Stimulated activated naive CD8-positive, alpha-beta T cell treated with anti-CD3 and anti-CD28 coated beads, Interleukin-15, amount 100 ng/mL, for 72 hours (primary cell): ENCODE measurements at regions not wholly inside any gene's neighbourhood (a gene's known extent, or its start where the extent isn't known, plus 50 kb on each side); places are given as distances from the start of the nearest gene placed in this dataset.
"Not testable (repeated sequence)": the region's sequence is repeated elsewhere in the genome, so short reads cannot be mapped to it uniquely, and the experiment has no call there.

ENCODE experiments used
- ATAC-seq: fragments of 150-1000 bp; cut with Tn5 transposase; 2 replicates; pipeline ENCODE4 v1.10.0; 2021; ENCODE audit warnings: mild to moderate bottlenecking, moderate library complexity
- DNase-seq, 2 donors: peaks; one replicate each; pipeline ENCODE4 v3.0.0; 2021 to 2022
- H3K27ac Mint-ChIP-seq, 2 donors: one replicate each; pipeline ENCODE4 v1.8.0; 2022; ENCODE audit warnings: mild to moderate bottlenecking in 2 of 2, mixed read lengths in 2 of 2, moderate library complexity in 2 of 2
- H3K27me3 Mint-ChIP-seq: one replicate; pipeline ENCODE4 v1.8.0; 2022; ENCODE audit warnings: mixed read lengths
- H3K4me1 Mint-ChIP-seq: one replicate; pipeline ENCODE4 v1.8.0; 2022; ENCODE audit warnings: mild to moderate bottlenecking, mixed read lengths
- H3K4me3 Mint-ChIP-seq, 2 donors: one replicate each; pipeline ENCODE4 v1.8.0; 2022; ENCODE audit warnings: mild to moderate bottlenecking in 2 of 2, mixed read lengths in 2 of 2, moderate library complexity in 1 of 2
- H3K9me3 Mint-ChIP-seq, 2 donors: one replicate each; pipeline ENCODE4 v1.8.0; 2022; ENCODE audit warnings: mixed read lengths in 2 of 2

DNA sequence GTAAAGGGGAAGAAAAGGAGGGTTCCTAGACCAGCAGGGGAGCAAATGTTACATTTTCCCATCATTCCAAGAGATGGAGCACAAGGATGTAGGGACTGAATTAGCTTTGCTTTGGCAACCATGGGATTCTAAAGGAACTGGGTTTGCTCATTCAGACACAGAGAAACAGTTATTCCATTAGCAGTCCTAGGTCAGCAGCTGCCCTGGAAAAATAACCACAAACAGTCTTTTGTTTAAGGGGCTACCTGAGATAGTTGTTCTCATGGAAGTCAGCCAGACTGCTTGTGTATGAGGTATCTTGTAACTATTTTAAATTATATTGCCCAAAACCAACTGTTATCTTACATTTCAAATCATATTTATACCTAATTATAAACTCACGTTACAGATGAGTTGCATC is 58.4 kb upstream of the VCAM1 start:
- no peak for DNase-seq
- H3K27ac Mint-ChIP-seq: no peak overlapping the region
- ATAC-seq: no peak
- H3K4me3 Mint-ChIP-seq: no peak overlapping the region
- no peaks in the 10 kb centered on the region for H3K27me3 Mint-ChIP-seq
- H3K9me3 Mint-ChIP-seq: peaks cover 0 to 12% of the 10 kb centered on the region in 2 donors
- no peaks in the 10 kb centered on the region for H3K4me1 Mint-ChIP-seq

DNA sequence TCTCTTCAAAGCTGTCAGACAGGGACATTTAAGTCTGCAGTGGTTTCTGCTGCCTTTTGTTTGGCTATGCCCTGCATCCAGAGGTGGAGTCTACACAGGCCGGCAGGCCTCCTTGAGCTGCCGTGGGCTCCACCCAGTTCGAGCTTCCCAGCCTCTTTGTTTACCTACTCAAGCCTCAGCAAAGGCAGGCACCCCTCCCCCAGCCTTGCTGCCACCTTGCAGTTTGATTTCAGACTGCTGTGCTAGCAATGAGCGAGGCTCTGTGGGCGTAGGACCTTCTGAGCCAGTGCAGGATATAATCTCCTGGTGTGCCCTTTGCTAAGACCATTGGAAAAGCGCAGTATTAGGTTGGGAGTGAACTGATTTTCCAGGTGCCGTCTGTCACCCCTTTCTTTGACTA is 51.0 kb upstream of the VCAM1 start:
- not testable (repeated sequence) for H3K4me1 Mint-ChIP-seq, H3K4me3 Mint-ChIP-seq, H3K27me3 Mint-ChIP-seq, DNase-seq, ATAC-seq, H3K27ac Mint-ChIP-seq
- H3K9me3 Mint-ChIP-seq: peaks cover 0 to 12% of the 10 kb centered on the region in 2 donors
